ENCODE measurements at regions not wholly inside any gene's neighbourhood (a gene's known extent, or its start where the extent isn't known, plus 50 kb on each side); places are given as distances from the start of the nearest gene placed in this dataset.
A peak's percentile ranks its signal among the peaks of the same experiment; 100 is the strongest.
"Not testable (repeated sequence)": the region's sequence is repeated elsewhere in the genome, so short reads cannot be mapped to it uniquely, and the experiment has no call there.

DNA sequence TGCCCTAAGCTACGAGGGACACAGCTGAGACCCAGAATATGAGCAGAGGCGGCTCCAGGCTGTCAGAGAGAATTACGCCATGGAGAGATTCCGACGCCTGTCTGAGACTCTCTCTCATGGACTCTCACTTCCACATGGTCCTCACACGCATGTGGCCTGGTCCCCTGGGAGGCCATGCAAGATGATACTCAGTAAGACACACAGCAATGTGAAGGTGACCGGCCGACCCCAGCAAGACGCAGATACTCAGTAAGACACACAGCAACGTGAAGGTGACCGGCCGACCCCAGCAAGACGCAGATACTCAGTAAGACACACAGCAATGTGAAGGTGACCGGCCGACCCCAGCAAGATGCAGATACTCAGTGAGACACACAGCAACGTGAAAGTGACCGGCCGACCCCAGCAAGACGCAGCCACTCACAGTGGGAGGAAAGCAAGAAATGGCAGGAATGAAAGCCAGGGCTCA, 400.8 kb upstream of the MYT1L start:
- no peak for DNase-seq

DNA sequence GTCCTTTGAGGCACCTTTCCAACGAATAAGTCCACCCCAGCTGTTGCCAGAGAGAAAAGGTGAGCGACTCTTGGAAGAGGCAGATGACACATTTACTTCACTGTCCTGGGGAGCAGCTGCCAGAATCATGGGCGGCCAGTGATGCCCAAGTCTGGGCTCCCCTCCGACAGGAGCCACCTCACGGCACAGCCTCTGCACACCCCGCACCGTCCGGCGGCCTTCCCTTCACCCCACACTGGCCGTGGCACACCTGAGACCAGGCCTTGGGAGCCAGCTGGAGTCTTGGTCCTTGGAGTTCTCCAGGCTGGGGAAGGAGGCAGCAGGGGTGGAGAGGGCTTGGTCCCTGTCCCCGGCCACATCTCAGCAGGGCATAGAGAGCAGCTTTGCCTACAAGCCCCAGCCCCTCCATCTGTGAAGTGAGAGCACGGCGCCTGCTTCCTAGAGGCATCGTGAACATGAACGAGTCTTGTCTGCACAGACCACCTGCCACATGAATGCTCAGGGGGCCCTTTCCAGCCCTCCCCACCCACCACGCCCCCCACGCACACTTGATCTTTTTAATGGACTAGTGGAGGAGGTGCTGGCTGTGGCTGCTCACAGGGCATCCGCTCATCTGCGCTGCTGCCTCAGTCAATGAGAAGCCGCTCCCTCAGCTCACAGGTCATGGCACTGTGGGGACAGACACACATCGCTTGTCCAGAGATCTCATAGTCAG, 400.2 kb upstream of the MYT1L start:
- no peak for DNase-seq

DNA sequence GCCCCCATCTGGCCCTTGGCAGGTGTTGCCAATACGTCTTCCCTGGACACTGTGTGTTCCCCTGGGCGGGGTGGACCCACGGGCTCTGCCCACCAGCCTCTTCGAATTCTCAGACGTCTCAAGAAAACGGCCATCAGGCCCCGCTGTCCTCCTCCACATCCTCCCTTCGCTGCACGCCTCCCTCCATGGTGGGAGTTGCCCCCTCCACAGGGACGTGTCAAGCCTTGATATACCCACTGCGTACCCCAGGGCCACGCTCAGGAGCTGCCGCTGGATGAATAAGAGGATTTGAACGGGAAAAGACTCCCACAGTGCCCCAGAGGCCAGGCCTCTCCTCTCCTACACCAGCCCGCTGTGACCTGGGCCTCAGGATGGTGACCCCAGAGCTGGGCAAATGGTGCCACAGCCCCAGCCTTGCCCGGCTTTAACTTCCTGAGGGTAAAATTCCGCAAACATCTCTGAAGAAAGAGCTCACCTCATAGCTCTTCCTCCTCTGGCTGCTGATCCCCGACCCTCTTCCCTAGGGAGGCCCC, 399.3 kb upstream of the MYT1L start:
- DNase-seq = no peak

DNA sequence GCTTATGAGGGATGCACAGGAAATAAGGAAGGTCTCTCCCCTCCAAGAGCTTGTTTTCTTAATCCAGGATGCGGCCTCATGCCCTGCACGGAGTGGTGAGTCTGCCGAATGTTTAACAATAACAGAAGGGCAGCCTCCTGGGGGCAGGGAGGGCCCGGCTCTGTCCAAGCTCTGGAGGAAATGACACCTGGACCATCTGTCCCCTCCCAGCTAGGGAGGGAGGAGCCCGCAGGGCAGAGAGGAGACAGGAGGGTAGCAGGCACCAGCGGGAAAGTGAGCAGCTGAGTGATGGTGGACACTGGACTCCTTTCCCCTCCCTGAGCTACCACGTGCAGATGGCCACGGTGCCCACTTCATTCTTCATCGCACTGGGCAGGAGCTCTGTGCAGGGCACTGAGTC, 398.2 kb upstream of the MYT1L start:
- DNase-seq = no peak

DNA sequence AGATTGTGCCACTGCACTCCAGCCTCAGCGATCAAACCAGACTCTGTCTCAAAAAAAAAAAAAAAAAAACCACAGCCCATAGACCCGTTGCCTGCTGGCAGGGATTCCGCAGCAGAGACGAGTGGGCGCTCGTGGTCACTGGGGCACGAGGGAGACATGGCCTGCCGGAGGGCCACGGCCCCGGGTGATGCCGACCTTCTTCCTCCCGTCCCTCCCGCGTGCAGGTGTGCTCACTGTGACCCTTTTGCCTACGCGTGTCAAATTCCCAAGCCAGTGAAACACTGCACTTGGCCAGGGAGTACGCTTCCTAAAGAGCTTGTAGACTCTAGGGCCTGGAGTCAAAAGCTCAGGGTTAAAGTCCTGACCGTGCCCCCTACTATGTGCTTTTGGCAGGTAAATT, 397.6 kb upstream of the MYT1L start:
- no peak for DNase-seq

DNA sequence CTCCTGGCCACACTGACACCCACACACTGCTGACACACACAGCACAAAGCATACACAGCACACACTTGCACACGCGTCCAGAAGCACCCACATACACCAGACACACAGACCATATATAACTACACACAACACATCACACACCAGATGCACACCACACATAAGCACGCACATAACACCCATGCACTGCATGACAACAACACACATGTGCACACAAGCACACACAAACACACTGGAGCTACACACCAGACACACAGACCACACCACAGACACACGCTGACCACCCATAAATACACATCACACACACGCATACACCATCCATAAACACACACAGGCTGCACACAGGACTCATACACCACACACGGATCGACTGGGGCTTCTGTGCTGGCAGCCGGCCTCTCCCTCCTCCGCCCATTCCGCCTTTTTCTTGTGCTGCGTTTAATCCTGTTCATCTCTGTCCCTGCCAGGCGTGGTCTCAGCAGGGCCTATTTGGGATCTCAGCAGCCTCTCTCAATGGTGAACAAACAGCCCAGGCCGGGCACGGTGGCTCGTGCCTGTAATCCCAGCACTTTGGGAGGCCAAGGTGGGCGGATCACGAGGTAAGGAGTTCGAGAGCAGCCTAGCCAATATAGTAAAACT, 396.9 kb upstream of the MYT1L start:
- no peak for DNase-seq

DNA sequence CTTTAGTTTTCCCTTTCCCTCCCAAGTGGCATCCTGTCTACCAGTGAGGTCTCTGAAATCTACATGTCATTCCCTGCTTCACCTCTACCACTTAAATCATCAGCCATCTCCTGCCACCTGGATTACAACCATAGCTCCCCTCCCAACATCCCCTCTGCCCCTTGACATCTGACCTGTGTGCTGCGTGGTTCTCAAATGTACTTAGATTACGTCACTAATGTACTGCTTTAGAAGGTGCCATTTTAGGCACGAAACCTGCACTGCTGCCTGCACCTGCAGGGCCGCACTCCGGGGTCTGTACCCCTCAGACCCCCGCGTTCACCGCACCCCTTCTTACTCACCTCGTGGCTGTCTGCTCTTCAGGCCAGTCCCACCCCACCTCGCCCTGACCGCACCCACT, 395.1 kb upstream of the MYT1L start:
- DNase-seq = no peak

DNA sequence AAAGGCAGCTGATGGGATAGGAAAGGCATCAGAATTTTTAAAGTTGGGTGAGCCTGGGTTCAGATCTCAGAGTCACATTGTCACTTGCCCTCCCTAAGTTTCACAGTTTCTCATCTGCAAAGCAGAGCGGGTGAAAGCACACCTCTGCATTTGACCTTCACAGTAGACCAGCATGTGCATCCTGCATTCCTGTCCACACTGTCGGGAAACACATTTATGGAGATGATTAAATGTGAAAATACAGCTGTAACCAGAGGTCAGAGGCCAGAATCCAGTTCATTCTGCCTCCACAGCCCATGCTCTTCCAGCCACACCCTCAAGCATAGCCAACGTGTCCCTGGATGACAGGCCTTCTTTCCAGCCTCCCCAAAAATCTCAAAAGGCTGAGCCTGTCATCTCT, 392.0 kb upstream of the MYT1L start:
- DNase-seq = no peak

DNA sequence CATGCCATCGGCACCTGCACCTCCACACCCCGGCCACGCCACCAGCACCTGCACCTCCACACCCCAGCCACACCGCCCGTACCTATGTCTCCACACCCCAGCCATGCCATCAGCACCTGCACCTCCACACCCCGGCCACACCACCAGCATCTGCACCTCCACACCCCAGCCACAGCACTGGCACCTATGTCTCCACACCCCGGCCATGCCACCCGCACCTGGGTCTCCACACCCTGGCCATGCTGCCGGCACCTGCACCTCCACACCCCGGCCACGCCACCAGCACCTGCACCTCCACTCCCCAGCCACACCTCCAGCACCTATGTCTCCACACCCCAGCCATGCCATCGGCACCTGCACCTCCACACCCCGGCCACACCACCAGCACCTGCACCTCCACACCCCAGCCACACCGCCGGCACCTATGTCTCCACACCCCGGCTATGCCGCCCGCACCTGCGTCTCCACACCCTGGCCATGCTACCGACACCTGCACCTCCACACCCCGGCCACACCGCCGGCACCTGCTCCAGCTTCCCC, 390.3 kb upstream of the MYT1L start:
- DNase-seq = no peak

DNA sequence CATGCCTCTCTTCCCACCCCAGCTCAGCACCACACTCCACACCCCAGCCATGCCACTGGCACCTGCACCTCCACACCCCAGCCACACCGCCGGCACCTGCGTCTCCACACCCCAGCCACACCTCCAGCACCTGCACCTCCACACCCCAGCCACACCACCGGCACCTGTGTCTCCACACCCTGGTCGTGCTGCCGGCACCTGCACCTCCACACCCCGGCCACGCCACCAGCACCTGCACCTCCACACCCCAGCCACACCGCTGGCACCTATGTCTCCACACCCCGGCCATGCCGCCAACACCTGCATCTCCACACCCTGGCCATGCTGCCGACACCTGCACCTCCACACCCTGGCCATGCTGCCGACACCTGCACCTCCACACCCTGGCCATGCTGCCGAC, 389.7 kb upstream of the MYT1L start:
- DNase-seq = not testable (repeated sequence)

DNA sequence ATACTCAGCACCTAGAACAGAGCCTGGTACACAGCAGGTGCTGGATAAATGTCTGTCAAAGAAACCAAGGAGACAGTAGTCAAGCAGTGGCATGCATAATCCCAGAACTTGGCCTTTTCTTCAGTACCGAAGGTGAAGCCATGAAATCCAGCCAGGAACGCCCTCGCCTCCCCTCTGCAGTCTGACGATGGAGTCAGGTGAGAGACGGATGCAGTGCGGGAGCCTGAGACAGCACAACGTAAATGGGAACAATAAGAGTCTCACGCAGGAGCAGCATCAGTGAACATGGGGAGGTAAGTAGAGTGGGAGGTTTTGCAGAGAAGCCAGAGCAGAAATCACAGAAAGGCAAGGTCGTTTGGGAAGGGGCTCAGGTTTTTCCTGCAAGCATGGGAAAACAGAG, 389.3 kb upstream of the MYT1L start:
- DNase-seq = no peak

DNA sequence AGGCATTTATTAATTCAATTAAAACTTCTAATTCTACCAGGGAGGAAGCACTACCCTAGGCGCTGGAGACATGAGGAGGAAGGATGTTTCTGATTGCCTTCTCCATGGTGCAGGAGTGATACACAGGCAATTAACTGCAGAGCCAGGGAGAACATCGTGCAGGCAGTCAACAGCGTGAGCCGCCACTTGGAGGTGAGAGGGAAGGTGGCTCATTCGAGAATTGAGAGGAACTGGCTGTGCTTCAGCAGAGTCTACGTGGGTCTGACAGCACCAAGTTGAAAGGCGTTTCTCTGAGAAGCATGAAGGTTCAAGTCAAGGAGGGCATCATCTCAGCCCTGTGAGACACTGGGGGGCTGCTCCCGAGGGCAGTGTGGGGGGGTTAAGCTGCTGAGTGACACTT, 388.7 kb upstream of the MYT1L start:
- no peak for DNase-seq

DNA sequence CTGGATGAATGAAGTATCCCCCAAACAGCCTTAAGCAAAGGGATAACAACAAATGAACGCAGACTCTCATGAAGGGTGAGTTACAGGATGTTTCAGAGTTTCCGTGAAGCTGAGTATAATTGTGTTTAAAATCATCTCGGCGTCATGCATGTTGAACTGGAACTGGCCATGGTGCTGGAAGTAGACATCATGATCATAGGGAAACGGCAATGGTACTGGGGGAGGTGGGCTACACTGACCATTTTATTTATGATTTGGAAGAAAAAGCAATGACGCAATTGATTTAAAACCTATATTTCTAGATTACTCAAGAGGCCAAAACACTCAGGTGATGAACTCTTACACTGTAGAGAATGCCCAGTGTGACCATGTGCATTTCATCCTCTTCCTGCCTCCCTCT, 387.9 kb upstream of the MYT1L start:
- no peak for DNase-seq

DNA sequence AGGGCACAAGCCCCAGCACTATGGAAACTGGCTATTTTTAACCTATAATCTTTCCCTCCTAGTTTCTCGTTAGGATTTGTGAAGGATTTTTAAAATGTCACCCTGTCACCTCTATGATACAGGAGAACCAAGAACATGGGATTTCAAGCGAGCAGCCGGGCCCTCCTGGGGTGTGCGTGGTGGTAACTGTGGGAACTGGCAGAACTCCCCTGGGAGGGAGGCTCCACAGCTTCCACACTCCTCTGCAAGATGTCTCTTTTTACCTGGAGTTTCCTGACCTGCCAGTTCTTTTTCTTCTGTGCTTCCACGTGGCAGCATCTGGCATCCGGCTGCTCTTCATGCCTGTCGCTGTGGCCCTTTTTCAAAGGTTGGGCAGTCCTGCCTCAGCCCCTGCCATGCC, 386.3 kb upstream of the MYT1L start:
- peak; percentile 8 for DNase-seq

DNA sequence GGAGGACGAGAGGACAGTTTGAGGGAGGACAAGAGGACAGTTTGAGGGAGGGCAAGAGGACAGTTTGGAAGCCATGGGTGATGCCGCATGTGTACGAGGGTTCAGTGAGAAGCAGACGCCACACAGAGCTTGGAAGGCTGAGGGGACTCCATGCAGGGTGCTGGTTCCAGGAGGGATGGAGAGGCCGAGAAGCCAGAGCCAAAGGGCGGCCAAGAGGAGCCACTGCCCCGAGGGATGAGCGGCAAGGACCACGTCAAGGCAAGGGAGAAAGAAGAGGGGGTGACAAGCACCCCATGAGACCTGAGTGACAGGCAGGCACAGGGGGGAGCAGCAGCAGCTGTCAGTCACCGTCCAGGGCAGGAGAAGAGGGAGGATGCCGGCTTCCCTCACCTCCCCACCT, 385.7 kb upstream of the MYT1L start:
- no peak for DNase-seq

DNA sequence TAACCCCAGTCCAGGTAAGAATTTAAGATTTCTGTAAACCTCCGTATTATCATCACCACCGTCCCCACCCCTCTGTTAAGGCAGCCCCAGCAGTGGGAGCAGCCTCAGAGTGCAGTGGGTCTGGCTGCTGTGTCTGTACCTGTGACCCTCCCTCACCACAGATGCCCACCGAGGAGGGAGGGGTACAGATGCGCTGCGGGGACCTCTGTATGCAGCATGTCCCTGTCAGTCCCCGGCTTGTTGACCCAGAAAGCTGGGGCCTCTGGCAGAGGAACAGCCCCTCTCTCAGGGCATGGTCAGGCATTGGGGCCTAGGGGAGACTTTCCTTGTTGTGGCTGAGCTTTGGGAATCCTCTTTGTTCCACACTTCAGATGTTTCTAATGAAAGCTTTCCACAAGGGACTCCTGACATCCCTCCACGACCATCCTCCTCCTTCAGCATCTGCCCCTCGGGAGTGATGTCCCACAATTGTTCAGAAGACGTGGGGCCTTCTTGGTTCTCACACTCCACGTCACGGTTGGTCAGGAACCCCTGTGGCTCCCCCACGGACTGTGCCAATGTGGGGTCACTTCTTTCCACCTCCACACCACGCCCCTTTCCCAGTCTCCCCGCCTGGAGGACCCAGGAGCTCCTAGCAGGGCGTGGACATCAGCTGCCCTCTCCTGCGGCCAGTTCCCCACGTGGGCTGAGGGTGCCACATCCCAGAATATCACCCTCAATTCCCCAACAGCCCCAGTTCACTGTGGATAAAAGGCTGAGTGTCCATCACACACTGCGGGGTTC, 384.2 kb upstream of the MYT1L start:
- no peak for DNase-seq

DNA sequence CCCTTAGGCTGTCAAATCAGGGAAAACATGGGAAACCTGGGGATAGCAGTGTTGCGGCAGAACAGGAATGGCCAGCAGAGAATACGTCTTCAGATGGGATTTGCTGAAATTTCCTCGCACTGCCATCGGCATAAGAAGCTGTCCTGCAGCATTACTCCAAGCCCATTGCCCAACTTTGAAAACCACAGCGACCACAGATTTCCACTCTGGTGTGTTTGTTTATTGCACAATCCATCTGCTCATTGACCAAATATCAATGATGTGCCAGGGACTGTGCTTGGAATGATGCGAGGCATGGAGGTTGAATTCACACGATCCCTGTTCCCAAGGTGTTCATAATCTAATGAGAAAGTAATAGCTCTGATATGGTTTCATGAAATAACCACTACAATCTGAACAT, 383.3 kb upstream of the MYT1L start:
- DNase-seq = no peak

DNA sequence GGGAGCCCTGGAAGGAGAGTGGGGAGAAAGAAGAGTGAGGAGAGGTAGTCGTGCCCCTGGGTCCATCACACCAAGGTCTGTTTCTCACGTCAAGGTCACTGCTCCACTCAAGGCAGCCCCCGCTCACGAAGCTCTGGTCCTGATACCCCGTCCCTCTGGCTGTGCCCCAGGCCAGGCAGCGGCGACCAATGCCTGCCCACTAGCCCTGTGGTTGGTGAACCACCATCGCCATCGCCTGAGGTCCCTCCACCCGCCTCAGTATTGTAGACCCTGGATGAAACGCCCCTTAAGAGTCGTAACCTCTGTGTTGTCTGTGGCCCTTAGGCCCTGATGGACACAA, 378.3 kb upstream of the MYT1L start:
- DNase-seq = no peak

DNA sequence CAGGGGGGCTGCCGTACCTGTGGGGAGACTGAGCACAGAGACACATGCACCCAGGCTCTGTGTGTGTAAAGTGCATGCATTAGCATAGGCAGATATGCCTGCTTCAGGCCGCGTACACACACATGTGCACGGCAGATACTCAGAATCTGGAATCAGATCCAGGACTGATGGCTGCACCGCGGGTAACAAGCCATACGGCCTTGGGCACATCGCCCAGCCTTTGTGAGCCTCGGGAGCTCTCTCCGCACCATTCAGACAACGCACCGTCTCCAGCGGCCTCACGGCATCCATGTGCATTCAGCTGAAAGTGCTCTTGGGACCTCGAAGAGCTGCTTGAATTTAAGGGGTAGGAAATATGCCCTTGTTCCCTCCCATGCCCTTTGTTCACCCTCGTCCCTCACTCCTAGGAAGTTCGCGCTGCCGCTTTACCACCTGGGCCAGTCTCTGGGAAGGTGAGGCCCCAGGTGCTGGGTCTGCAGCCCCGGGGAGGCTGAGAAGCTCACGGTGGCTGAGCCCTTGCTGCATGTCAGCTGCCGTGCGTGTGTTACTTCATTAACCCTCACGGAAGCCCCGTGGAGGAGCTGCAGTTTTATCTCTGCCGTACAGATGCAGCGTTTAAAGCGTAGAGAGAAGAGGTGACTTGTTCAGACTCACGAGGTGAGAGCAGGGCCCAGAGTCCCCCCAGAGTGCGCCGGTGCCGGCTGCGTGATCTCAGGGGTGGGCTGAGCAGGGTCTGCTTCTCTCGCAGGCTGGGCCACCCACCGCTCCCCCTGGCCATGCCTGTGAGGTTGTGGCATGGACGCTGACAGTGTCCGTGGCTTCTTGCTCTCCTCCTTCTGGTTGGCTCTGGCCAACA, 377.7 kb upstream of the MYT1L start:
- DNase-seq = peak; percentile 4

DNA sequence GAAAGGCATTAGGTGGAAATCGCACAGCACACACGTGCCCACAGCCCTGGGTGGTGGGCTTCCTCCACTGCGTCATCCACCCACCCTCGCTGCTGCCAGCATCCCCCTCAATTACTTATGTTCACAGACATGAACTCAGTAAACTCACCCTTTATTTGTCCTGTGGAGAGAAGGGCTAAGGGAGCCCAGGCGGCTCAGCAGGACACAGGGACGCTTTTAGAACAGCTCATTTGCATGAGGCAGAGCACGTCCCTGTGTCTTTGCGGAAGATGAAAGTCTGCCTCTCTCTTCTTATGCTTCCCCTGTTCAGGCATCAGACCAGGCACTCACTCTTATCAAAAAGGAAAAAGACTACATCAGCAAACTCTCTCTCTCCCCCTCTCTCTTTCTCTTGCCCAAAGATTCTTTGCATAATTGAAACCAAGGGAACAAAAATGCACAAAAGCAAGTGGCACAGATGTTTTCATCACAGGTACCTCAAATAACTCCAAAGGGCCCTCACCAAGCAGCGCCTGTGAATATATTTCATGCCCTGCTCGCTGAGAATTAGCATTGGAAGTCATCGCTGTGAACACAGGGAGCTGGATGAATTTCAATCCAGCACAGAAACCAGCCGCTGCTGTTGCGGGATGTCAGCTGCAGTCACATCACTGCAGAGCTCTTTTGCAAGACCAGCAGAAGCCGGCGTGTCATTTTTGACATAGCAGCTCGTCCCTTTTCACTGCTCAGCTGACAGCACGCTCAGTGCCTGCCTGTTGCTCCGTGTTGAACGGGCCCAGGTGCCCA, 376.3 kb upstream of the MYT1L start:
- peak; percentile 6 for DNase-seq

DNA sequence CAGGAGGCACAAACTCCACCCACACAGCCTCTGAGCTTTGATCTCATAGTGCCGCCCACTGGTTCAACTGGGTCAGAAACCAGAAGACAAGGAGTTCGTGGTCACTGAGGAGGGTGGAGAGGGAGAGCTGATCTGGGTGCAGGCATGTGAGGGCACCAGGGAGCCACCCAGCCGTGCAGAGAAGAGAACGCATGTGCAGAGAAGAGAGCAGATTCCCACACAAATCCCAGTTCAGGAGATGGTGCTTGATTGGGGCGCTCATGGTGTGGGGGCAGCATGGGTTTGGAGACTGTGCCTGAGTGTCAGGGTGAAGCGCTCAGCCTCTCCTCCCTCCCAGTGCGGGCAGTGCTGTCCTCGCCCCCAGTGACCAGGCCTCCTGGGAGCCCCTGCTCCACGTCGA, 375.2 kb upstream of the MYT1L start:
- no peak for DNase-seq

DNA sequence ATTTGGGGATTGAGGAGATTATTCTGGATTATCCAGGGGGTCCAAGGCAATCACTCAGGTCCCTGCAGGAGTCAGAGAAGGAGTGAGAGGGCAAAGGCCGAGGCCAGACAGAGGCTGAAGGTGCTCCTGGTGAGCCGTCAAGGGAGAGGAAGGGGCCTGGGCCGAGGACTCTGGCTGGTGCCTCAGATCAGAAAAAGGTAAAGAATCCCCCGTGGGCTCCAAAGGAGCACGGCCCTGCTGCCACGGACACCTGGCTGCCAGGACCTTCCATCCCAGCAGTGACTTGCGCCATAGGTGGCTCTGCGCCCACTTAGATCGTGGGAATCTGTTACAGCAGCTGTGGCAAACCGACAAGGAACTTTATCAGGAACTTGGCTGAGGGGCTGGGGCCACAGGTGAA, 374.8 kb upstream of the MYT1L start:
- no peak for DNase-seq
